ENCODE measurements at regions not wholly inside any gene's neighbourhood (a gene's known extent, or its start where the extent isn't known, plus 50 kb on each side); places are given as distances from the start of the nearest gene placed in this dataset.

- Mint-ChIP-seq H3K27me3 (ENCODE audit: low read depth) (no peaks in the 10 kb centered on the region), H3K9me3 (no peaks in the 10 kb centered on the region), H3K4me1 (ENCODE audit: low read depth) (no peaks in the 10 kb centered on the region), H3K4me3 (no peak overlapping the region), H3K36me3 (ENCODE audit: insufficient read depth) (no peaks in the 10 kb centered on the region)
- no peak for ATAC-seq
- no peak for DNase-seq
These were observed 343.4 kb upstream of the USP24 start for GRCh38 chr1:55558515-55558914.

GRCh38 chr1:55555956-55556725, 341.0 kb upstream of the USP24 start:
- ATAC-seq: no peak
- H3K9me3 Mint-ChIP-seq: no peaks in the 10 kb centered on the region
- H3K27me3 Mint-ChIP-seq (ENCODE audit: low read depth): no peaks in the 10 kb centered on the region
- no peaks in the 10 kb centered on the region for H3K36me3 Mint-ChIP-seq (ENCODE audit: insufficient read depth)
- no peaks in the 10 kb centered on the region for H3K4me1 Mint-ChIP-seq (ENCODE audit: low read depth)
- DNase-seq: no peak
- no peak overlapping the region for H3K4me3 Mint-ChIP-seq

- DNase-seq (no peak), ATAC-seq (no peak)
- H3K4me3 Mint-ChIP-seq: no peak overlapping the region
- H3K27me3 Mint-ChIP-seq (ENCODE audit: low read depth): no peaks in the 10 kb centered on the region
- no peaks in the 10 kb centered on the region for H3K4me1 Mint-ChIP-seq (ENCODE audit: low read depth)
- no peaks in the 10 kb centered on the region for H3K9me3 Mint-ChIP-seq
- H3K36me3 Mint-ChIP-seq (ENCODE audit: insufficient read depth): no peaks in the 10 kb centered on the region
These were observed 339.4 kb upstream of the USP24 start for GRCh38 chr1:55554611-55555010.

GRCh38 chr1:55552636-55553035, 337.5 kb upstream of the USP24 start:
- H3K36me3 Mint-ChIP-seq (ENCODE audit: insufficient read depth): no peaks in the 10 kb centered on the region
- H3K9me3 Mint-ChIP-seq: no peaks in the 10 kb centered on the region
- H3K27me3 Mint-ChIP-seq (ENCODE audit: low read depth): no peaks in the 10 kb centered on the region
- DNase-seq (no peak), ATAC-seq (no peak)
- no peak overlapping the region for H3K4me3 Mint-ChIP-seq
- no peaks in the 10 kb centered on the region for H3K4me1 Mint-ChIP-seq (ENCODE audit: low read depth)

- H3K9me3 Mint-ChIP-seq: no peaks in the 10 kb centered on the region
- no peak overlapping the region for H3K4me3 Mint-ChIP-seq
- ATAC-seq (no peak), DNase-seq (no peak)
- no peaks in the 10 kb centered on the region for H3K4me1 Mint-ChIP-seq (ENCODE audit: low read depth)
- no peaks in the 10 kb centered on the region for H3K27me3 Mint-ChIP-seq (ENCODE audit: low read depth)
- no peaks in the 10 kb centered on the region for H3K36me3 Mint-ChIP-seq (ENCODE audit: insufficient read depth)
These were observed 332.2 kb upstream of the USP24 start for GRCh38 chr1:55547405-55547804.

GRCh38 chr1:55546553-55546952, 331.4 kb upstream of the USP24 start:
- Mint-ChIP-seq H3K36me3 (ENCODE audit: insufficient read depth) (no peaks in the 10 kb centered on the region), H3K4me1 (ENCODE audit: low read depth) (no peaks in the 10 kb centered on the region), H3K9me3 (no peaks in the 10 kb centered on the region), H3K4me3 (no peak overlapping the region), H3K27me3 (ENCODE audit: low read depth) (no peaks in the 10 kb centered on the region)
- ATAC-seq (no peak), DNase-seq (no peak)

GRCh38 chr1:55544826-55545225, 329.7 kb upstream of the USP24 start:
- H3K4me1 Mint-ChIP-seq (ENCODE audit: low read depth): no peaks in the 10 kb centered on the region
- no peaks in the 10 kb centered on the region for H3K36me3 Mint-ChIP-seq (ENCODE audit: insufficient read depth)
- no peak for ATAC-seq

GRCh38 chr1:55542901-55543504, 327.8 kb upstream of the USP24 start:
- ATAC-seq (no peak), DNase-seq (no peak)
- Mint-ChIP-seq H3K27me3 (ENCODE audit: low read depth) (no peaks in the 10 kb centered on the region), H3K9me3 (no peaks in the 10 kb centered on the region), H3K4me1 (ENCODE audit: low read depth) (no peaks in the 10 kb centered on the region), H3K36me3 (ENCODE audit: insufficient read depth) (no peaks in the 10 kb centered on the region), H3K4me3 (no peak overlapping the region)

More at GRCh38 chr1:55544826-55545225, 329.7 kb upstream of the USP24 start:
- DNase-seq: no peak
- Mint-ChIP-seq H3K4me3 (no peak overlapping the region), H3K9me3 (no peaks in the 10 kb centered on the region), H3K27me3 (ENCODE audit: low read depth) (no peaks in the 10 kb centered on the region)

GRCh38 chr1:55541296-55541695, 326.1 kb upstream of the USP24 start:
- no peaks in the 10 kb centered on the region for H3K36me3 Mint-ChIP-seq (ENCODE audit: insufficient read depth)
- no peaks in the 10 kb centered on the region for H3K9me3 Mint-ChIP-seq
- no peak overlapping the region for H3K4me3 Mint-ChIP-seq
- H3K27me3 Mint-ChIP-seq (ENCODE audit: low read depth): no peaks in the 10 kb centered on the region
- H3K4me1 Mint-ChIP-seq (ENCODE audit: low read depth): no peaks in the 10 kb centered on the region
- ATAC-seq: no peak
- DNase-seq: no peak

- no peaks in the 10 kb centered on the region for H3K4me1 Mint-ChIP-seq (ENCODE audit: low read depth)
- no peaks in the 10 kb centered on the region for H3K36me3 Mint-ChIP-seq (ENCODE audit: insufficient read depth)
- ATAC-seq (no peak), DNase-seq (no peak)
- no peaks in the 10 kb centered on the region for H3K27me3 Mint-ChIP-seq (ENCODE audit: low read depth)
- H3K9me3 Mint-ChIP-seq: no peaks in the 10 kb centered on the region
- H3K4me3 Mint-ChIP-seq: no peak overlapping the region
These were observed 324.7 kb upstream of the USP24 start for GRCh38 chr1:55539652-55540512.

- Mint-ChIP-seq H3K9me3 (no peaks in the 10 kb centered on the region), H3K4me3 (no peak overlapping the region), H3K36me3 (ENCODE audit: insufficient read depth) (no peaks in the 10 kb centered on the region), H3K4me1 (ENCODE audit: low read depth) (no peaks in the 10 kb centered on the region), H3K27me3 (ENCODE audit: low read depth) (no peaks in the 10 kb centered on the region)
- DNase-seq (no peak), ATAC-seq (no peak)
These were observed 323.3 kb upstream of the USP24 start for GRCh38 chr1:55538428-55538827.

GRCh38 chr1:55536545-55536865, 321.3 kb upstream of the USP24 start:
- no peak overlapping the region for H3K4me3 Mint-ChIP-seq
- H3K27me3 Mint-ChIP-seq (ENCODE audit: low read depth): peaks cover 3% of the 10 kb centered on the region
- no peaks in the 10 kb centered on the region for H3K4me1 Mint-ChIP-seq (ENCODE audit: low read depth)
- DNase-seq (no peak), ATAC-seq (no peak)
- no peaks in the 10 kb centered on the region for H3K9me3 Mint-ChIP-seq
- no peaks in the 10 kb centered on the region for H3K36me3 Mint-ChIP-seq (ENCODE audit: insufficient read depth)

- DNase-seq: no peak
- no peak overlapping the region for H3K4me3 Mint-ChIP-seq
- H3K27me3 Mint-ChIP-seq (ENCODE audit: low read depth): peaks cover 3% of the 10 kb centered on the region
- no peaks in the 10 kb centered on the region for H3K36me3 Mint-ChIP-seq (ENCODE audit: insufficient read depth)
- no peak for ATAC-seq
- H3K4me1 Mint-ChIP-seq (ENCODE audit: low read depth): no peaks in the 10 kb centered on the region
- no peaks in the 10 kb centered on the region for H3K9me3 Mint-ChIP-seq
These were observed 320.8 kb upstream of the USP24 start for GRCh38 chr1:55535724-55536544.

GRCh38 chr1:55534565-55535121, 319.5 kb upstream of the USP24 start:
- H3K36me3 Mint-ChIP-seq (ENCODE audit: insufficient read depth): no peaks in the 10 kb centered on the region
- H3K9me3 Mint-ChIP-seq: no peaks in the 10 kb centered on the region
- H3K4me3 Mint-ChIP-seq: no peak overlapping the region
- peaks cover 3% of the 10 kb centered on the region for H3K27me3 Mint-ChIP-seq (ENCODE audit: low read depth)
- no peak for DNase-seq
- H3K4me1 Mint-ChIP-seq (ENCODE audit: low read depth): no peaks in the 10 kb centered on the region
- no peak for ATAC-seq
